ENCODE measurements at regions not wholly inside any gene's neighbourhood (a gene's known extent, or its start where the extent isn't known, plus 50 kb on each side); places are given as distances from the start of the nearest gene placed in this dataset.

DNA sequence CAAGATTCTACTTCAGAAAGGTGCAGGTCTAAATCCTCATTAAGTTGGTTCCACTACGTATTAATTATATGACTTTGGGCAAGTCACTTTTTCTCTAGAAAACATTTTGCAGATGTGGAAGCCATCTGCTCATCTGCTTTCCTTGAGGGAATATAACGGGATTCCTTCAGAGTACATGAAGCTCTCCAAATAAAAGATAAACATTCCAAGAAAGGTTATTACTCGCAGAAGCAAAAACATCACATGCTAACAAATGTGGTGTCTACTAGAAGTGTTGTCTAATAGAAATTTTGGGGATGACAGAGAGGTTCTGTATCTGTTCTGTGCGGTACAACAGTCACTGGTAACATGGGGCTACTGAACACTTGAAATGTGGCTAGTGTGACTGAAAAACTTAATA is 60.2 kb downstream of the NIBAN1 start:
- TF ChIP-seq, protein P1, sequence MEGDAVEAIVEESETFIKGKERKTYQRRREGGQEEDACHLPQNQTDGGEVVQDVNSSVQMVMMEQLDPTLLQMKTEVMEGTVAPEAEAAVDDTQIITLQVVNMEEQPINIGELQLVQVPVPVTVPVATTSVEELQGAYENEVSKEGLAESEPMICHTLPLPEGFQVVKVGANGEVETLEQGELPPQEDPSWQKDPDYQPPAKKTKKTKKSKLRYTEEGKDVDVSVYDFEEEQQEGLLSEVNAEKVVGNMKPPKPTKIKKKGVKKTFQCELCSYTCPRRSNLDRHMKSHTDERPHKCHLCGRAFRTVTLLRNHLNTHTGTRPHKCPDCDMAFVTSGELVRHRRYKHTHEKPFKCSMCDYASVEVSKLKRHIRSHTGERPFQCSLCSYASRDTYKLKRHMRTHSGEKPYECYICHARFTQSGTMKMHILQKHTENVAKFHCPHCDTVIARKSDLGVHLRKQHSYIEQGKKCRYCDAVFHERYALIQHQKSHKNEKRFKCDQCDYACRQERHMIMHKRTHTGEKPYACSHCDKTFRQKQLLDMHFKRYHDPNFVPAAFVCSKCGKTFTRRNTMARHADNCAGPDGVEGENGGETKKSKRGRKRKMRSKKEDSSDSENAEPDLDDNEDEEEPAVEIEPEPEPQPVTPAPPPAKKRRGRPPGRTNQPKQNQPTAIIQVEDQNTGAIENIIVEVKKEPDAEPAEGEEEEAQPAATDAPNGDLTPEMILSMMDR (IDR thresholded peaks at IDR 0.05) = no peak
- no peak for TF ChIP-seq EP300 (IDR thresholded peaks at IDR 0.05)

All from stomach (tissue), 4 donors.